ENCODE measurements at regions not wholly inside any gene's neighbourhood (a gene's known extent, or its start where the extent isn't known, plus 50 kb on each side); places are given as distances from the start of the nearest gene placed in this dataset.
"Not testable (repeated sequence)": the region's sequence is repeated elsewhere in the genome, so short reads cannot be mapped to it uniquely, and the experiment has no call there.

DNA sequence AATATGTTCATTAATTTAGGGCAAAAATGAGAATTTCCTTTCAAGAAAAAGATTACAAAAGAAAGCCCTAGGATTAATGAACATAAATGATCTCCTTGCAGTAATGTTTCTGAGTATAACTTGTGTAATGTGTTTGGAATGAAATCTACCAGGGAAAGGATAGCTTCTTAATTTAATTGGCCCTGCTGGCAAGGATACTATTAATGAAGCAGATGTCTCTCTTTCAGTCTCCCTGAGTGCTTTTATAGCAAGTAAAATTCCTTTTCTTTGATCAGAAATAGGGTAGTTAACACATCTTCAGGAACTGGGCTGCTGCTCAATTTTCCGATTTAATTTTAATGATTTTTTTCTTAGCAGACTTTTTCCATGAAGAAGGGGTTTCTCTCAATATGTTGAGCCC, 379.4 kb upstream of the PDE3A start:
- DNase-seq (ENCODE audit: low spot score) = no peak

DNA sequence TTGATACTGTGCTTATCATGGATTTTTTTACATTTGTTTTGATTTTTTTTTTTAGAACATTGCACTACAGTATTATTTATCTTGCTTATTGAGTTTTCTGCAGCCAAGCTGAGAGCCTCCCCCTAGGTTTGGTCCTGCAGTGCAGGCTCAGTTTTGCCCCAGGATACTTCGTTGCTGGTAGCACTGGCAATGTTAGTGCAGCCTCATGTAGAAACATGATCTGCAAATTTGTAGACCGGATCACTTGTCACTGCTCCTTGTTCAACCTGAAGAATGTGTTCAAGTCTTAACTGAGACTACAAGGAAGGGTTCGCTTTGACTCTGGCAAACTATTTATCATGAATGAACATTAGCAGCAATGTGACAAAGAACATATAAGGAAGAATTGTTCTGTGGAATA, 377.2 kb upstream of the PDE3A start:
- DNase-seq (ENCODE audit: low spot score) = no peak

DNA sequence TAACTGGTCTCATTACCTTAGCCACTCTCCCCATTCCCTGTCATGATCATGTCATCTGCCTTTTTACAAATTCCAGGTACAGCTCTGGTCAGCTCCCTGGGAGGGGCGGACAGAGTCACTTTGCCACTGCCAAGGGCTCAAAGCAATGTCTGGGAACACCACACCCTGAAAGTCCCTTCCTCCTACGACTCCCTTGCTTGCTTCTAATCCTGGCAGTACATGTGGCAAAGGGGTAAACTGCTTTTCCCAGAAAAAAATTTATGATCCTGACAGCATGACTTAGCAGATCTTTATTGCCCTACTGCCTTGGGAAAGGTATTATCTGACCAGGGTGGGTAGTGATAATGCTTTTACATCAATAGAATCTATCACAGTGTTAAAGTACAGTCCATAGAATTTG, 376.0 kb upstream of the PDE3A start:
- no peak for DNase-seq (ENCODE audit: low spot score)

DNA sequence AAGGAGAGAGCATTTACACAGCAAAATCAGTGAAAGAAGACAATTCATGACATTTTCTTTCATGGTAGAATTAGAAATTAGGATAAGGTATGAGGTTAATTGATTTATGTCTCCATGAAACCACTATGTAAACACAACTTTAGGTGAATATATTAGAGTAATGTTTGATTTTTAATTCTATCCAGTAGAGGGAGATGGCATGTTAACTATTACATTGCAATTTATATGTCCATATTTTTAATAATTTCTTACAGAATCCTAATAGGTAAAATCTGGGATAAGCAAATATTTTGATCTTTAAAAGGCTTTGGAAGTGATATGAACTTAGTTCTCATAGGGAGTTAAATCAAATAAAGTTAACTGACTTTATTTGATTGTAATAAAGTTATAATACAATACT, 373.4 kb upstream of the PDE3A start:
- peak; percentile 7 for DNase-seq (ENCODE audit: low spot score)

DNA sequence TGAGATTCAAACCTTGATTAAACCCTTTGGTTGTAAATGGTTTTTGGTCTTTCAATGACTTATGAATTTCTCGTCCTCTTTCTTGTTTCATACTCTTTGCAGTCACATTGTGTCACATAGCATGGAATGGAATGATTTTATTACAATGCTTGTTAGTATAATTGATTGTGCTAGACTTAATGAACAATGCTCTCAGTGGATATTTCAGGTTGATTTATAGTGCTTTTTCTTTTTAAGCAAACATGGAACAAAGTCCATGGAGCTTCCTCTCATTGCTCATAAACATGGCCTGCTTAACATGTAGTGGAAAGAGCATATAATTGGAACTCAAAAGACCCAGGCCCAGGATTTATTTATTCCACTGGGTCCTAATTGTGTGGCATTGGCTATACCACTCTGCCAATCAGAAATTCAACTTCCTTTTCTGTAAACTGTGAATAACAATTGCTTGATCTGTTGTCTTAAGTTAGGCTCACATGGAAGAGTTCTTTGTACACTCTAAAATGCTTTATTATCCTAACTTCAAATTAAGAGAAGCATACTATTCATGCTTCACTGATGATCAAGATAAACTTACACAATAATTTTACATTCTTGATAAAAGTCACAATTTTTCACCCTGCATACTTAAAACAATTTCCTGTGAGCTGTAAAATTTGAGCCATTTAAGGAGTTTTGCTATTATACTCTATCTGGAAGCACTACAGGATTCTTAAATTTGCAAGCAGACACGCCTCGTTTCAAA, 370.5 kb upstream of the PDE3A start:
- DNase-seq (ENCODE audit: low spot score) = no peak

DNA sequence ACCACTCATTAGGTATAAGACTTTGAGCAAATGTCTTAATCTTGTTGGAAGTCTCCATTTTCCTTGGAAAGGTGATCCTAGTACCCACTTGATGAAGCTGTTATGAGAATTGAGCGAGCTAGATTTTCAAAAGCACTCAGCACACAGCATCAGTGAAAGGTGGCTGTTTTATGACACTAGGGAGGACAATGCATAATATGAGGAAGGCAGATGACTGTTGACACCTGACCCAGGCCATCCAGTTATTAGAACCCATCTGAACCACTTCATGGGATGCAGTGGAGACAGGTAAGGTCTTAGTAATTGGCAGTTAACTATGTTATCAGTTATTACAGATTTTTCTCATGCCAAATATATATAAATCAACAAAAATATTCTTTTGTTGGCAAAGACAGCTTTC, 369.9 kb upstream of the PDE3A start:
- no peak for DNase-seq (ENCODE audit: low spot score)

DNA sequence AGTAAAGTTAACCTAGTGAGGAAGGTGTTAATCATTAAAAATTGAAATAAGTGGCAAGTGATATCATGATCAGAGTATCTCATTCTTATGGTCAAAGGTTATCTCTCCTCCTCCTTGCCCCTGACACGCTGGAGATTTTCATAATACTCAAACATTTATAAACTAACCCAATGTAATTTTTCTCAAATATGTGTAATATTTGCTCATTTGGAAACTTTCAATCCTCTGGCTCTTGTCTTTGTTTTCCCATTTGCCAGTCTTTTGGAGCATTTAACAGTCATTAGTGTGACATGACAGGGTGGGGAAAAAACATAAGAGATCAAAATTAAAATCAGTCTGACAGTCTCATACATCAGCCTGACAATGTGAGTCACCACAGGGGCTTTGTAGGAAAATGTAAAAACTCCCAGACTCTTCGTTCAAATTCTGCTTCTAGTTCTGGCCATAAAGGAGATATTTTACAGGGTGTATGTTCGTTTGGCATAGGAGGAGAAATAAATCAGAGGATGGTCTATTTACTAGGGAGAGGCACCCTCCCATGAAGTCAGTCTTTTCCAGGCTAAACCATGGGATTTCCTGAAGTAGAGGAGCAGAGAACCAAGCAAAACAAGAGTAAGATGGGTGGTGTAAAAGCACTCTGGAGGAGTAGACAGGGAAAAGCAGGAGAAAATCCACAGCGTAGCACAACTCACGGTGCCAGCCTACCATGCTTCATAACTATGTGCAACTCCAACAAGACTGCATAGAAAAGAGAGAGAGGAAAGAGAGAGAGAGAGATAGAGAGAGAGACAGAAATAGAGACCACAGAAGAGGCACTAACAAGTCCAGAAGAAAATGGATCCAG, 369.2 kb upstream of the PDE3A start:
- DNase-seq (ENCODE audit: low spot score) = no peak

DNA sequence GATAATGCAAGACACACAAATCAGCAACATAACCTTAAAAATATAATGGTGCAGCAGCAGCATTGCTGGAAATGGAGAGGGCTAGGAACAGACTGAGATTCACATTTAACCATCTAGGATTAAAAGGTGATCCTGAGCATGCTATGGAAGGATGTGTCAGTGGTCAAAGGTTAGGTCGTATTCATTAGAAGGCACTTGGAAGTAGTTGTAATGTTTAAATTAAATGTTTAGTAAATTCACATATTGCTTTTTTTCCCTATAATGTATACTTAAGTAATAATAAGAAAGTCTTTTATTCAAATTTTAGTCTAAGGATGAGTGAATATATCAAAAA, 368.6 kb upstream of the PDE3A start:
- DNase-seq (ENCODE audit: low spot score) = no peak

DNA sequence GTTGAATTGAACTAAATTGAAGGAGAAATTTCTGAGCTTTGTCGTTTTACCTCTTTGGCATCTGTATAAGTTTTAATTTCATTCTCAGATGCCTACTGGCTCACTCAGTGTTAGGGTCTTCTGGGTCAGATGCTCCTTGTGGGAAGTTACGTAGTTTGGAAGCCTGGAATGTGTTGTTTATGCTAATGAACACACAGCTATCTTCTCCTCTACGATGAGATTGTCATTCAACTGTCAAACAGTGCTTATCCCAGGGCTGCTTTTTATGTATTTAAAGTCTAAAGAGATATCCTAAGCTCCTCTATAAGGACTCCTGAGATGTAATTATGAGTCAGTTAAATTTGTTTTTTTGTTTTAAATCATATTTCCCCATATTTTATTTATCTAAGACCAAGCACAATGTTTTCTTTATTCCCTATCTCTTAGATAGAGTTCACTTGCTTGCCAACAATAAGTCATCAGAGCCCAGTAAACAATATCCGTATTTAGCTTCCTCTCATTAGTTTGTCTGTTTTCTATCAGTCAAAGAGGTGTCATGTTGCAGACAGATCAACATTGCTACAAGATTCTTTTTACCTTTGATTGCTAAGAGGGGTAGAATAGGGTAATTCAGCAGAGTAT, 368.0 kb upstream of the PDE3A start:
- DNase-seq (ENCODE audit: low spot score) = no peak

DNA sequence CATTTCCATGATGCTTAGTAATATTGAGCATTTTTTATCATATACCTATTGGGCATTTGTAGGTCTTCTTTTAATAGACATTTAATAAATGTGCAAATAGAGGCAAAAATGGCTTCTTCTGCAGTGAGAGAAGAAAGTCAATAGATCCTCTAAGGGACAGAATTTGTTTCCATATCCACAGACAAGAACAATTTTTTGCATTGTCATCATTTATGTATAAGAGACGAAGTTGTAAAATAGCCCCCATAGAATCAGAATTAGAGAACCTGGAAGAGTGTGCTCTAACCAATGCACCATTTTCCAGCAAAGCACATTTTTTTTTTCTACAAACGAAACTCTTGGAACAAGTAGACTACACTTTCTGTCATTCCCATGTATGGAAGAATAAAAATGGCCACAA, 365.1 kb upstream of the PDE3A start:
- no peak for DNase-seq (ENCODE audit: low spot score)

DNA sequence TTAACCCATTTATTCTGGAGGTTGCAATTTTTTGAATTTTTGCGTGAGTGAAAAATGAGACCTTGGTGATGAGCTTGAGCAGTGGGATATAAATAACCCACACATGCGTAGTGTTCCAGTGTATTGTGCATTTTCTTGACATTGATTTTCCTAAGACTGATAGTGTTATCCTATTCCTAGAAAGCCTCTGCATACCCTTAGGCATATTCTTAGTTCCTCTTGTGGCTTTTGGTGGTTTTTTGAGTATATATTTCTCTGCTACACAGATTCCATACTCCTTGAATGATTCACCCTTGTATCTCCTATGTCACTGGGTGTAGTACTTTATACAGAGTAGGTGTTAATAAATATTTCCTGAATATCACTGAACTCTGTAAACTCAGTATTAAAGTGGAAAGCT, 363.4 kb upstream of the PDE3A start:
- no peak for DNase-seq (ENCODE audit: low spot score)

DNA sequence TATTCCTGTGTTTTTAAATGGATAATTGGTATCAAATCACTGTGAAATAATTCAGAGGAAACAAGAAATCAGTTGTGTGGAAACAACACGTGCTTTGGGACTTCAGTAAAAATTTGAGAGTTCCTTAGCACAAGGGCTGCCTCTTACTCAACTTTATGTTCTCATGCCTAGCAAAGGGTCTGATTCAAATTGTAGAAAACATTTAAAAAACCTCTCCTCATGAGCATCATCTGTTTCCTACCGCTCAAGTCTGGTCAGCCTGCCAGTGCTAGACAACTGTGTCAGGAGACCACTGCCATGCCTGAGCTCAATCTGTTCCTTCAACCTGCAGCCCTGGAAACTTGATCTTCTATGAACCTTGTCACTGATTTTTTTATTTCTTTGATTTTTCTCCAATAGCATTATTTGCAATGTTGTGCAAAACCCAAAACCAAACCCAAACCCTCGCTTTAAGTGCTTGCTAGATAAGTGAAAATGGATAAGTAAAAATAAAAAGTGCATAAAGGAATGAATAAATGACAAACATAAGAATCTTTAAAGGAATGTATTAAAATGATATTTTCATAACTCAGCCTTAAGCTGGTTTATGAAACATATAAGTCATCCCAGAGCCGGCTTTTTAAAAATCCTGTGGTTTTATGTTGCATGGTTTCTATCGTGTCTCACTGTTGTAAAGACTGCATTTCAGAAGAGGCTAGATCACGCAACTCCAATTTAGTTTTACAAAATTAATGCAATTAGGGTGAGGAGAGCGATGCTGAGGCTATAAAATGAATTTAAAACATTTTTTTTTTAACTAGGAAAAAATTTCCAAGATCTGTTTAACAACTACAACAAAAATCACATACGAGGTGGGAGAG, 361.2 kb upstream of the PDE3A start:
- DNase-seq (ENCODE audit: low spot score) = no peak

DNA sequence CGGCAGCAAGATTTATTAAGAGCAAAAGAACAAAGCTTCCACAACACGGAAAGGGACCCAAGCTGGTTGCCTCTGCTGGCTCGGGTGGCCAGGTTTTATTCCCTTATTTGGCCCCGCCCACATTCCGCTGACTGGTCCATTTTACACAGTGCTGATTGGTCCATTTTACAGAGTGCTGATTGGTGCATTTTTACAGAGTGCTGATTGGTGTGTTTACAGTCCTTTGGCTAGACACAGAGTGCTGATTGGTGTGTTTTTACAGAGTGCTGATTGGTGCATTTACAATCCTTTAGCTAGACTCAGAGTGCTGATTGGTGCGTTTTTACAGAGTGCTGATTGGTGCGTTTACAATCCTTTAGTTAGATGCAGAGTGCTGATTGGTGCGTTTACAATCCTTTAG, 358.4 kb upstream of the PDE3A start:
- not testable (repeated sequence) for DNase-seq (ENCODE audit: low spot score)

DNA sequence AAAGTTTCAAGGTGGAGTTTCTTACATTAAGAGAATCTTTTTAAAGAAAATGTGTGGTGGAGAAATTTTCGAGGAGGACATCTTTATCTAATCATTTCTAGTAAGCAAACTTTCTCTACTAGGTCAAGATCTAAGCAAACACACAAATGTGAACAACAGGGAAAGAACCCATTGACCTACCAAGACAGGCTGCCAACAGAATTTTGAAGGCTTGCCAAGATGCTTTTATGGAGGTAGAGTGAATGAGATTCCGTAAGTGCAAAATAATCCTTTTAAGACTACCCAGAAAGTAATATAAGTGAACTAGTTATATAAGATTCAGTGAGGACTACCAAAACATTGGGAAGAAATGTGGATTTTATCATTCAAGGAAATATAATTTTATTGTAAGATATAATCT, 357.1 kb upstream of the PDE3A start:
- no peak for DNase-seq (ENCODE audit: low spot score)

DNA sequence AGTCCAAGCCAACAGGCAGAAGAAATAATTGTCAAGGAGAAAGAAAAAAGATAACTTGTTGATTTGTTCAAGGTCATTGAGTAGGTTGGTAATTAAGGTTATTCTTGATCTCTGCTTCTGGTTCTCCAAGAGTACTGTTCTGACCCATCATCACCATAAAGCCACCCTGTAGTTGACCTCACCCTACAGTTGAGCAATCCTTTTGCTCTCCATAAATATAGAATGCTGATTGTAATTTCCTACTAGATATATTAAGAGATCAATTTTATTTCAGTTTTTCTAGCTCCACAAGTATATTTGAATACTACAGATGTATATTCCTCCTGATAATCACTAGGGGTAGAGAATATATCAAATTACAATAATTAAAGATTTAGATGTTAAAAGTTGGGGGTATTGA, 350.5 kb upstream of the PDE3A start:
- DNase-seq (ENCODE audit: low spot score) = no peak

DNA sequence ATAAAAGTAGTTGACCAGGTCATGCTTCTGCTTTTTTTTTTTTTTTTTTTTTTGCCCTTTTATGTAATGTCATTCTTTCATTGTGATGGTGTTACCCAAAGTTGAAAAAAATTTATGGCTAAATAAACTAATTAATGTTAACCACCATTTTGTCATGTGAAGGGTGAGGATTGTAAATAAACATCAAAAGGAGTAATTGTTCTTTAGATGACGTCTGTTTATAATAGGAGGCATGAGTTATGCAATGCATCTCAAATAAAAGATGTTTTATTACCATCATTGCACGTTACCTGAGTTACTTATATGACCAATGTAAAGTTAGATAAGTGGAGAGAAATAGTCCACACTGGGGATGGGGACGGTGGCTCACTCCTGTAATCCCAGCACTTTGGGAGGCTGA, 349.9 kb upstream of the PDE3A start:
- DNase-seq (ENCODE audit: low spot score) = no peak

DNA sequence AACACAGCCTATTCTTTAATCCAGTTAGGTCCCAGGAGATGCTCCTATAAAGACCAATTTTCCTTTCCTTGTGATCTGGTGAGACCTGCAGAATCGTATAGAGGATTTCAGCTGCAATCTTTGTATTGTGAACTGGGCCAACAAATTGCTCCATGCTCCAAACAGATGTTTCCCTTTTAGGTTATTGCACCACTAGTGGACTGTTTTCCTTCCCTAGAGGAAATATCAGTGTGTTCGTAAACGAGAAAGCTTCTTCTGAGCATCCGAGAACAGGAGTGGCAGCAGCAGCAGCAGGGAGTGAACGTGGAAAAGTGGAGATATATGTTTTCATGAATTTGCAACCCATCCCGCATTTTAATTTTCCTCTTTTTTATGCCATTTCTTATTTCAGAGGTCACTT, 344.1 kb upstream of the PDE3A start:
- DNase-seq (ENCODE audit: low spot score) = no peak

DNA sequence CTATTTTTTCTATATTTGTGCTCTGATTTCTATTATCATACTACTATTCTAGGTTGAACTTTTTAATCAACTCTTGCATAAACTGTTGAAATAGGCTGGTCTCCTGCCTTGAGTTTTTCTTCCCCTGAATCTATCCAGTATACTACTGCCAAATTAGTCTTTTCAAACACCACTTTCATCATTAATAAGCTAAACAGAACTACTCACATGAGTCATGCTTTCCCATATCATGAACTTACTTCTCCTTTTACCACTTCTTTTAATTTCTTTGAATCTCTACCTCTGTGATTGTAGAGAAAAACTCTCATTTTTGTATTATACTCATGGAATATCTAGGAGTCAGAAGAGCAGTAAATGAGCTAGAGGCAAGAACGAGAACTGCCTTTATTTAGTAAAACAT, 340.3 kb upstream of the PDE3A start:
- DNase-seq (ENCODE audit: low spot score) = no peak

DNA sequence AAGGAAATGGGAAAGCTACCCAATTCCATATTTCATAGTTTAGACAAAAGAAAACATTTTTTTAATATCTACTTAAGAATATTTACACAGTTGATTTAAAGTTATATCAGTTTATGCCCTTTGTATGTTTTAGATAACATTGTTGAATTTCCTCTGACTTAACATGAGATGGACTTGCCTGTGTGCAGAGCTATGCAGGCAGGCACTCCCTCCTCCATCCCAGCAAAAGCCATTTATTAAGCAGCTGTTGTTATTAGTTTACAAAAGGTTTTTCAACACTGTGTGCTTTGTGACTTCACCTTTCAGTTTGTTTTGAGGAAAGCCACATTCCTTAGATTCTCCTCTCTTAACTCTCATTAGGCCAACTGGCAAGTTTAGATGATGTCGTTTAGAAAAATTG, 337.5 kb upstream of the PDE3A start:
- no peak for DNase-seq (ENCODE audit: low spot score)

DNA sequence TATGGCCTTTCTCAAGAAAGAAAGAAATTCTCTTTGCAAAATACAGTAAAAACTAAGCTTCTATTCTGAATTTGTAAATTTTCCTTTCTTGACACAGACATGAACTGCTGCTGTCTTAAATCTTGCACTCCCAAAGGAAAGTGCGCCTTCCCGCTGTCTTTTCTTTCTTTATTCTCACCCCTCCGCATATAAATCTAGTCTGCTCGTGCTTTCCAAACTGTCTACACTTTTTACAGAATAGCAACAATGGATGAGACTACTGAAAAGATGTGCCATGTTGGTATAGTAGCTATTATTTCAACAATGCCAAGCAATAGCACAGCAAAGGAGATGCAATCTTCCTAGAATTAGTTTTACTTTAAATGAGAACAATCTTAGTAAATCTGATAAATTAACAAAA, 328.8 kb upstream of the PDE3A start:
- no peak for DNase-seq (ENCODE audit: low spot score)

DNA sequence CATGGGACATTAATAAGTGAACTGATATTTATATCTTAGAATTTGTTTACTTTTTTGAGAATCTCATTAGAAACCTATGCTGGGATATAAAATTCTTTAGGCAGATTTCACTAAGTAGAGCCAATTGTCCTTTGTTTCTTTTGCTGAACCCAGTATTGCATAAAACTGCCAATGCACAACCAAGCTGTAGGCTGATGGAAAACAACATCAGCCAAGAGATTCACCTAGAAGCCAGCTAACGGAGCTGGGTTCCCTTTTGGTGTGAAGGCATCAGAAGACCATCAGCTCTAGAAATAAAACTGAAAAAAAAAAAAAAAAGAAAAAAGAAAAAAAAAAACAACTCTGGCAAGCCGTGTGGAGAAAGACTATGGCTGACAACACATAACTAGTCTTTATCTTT, 328.2 kb upstream of the PDE3A start:
- no peak for DNase-seq (ENCODE audit: low spot score)

DNA sequence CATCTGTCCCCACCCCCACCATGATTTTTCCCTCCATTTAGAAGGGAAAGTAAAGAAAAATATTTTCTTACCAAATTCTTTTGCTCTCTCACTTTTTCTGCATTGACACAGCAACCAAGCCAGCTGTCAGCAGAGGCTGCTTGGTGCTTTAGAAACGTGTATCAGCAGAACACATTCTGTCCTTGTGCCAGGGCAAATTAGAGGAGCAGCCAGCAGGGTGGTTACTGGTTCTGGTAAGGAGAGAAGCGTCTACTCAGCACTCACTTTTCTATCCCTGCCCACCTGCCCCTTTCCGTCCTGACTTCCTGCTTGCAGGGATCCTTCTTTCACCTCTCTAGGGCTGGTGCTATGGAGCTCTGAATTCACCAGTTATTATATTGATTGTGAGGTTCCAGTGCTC, 327.5 kb upstream of the PDE3A start:
- no peak for DNase-seq (ENCODE audit: low spot score)

DNA sequence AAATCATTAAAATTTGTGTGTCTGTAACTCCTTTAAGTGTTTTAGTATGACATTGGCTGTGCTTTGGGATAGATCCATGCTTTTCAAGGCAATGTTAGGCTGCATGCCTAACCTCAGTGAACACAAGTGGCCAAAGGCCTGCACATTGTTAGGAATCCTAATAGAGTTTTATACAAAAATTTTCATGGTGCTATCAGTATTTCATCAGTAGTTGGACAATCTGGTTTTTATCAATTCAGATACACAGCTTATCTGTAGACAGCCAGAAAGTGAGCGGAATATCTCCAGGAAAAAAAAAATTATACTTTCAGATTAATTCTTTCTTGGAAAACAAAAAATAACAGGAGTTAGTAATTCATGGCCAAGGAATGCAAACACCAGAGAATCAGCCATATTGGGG, 324.0 kb upstream of the PDE3A start:
- DNase-seq (ENCODE audit: low spot score) = no peak
